Astrocyte of the cerebellum (primary cell): ENCODE measurements at regions not wholly inside any gene's neighbourhood (a gene's known extent, or its start where the extent isn't known, plus 50 kb on each side); places are given as distances from the start of the nearest gene placed in this dataset.

Source experiments
- DNase-seq: peaks from one replicate; pipeline ENCODE4 v3.0.0-alpha.2; 2011; ENCODE audit warnings: low read depth
- H3K4me3 ChIP-seq: 2 replicates; pipeline ENCODE4 v1.5.1; 2011; ENCODE audit warnings: mild to moderate bottlenecking, low read depth, low read length, moderate library complexity
- in situ Hi-C: cut with HindIII; loops from 2 replicates; pipeline ENCODE4 v1.10.0; 2017; ENCODE audit warnings: low sequenced_read_pairs
- TF ChIP-seq, protein P1 (sequence below): IDR thresholded peaks from 2 replicates; pipeline ENCODE4 v1.5.1; 2012; ENCODE audit warnings: low read length, low read depth, moderate library complexity, mild to moderate bottlenecking; ENCODE audit errors: missing control alignments

DNA sequence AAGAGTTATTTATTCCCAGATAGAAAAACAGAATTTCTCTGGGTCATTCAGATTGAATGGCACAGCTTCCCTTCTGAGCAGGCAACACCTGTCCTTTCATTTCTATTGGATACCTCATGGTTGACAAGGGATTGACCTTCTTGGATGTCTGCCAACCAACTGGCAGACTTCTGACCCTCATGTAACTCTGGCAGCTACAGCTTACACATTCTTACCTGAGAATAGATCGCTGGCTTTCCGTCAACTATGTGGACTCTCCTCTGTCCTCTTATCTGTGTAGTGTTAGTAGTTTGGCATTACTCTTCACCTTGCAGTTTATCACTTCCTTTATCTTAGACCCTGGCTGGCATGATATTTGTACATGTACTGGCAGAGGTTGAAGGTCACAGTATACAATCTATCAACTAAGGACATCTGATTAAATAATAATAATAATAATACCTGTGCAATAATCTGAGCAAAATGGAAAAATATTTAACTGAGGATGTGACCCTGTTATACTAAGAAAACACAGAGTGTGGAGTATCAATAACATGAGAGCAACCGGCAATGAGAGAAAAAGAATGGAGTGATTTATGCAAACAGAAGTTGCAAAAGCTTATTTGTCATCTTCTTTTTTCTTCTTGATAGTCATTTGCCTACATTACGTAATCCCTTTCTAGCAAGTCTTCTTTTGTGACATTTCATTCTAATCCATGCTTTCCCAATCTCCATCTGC is 1118.2 kb downstream of the ARAP2 start:
- TF ChIP-seq, protein P1, sequence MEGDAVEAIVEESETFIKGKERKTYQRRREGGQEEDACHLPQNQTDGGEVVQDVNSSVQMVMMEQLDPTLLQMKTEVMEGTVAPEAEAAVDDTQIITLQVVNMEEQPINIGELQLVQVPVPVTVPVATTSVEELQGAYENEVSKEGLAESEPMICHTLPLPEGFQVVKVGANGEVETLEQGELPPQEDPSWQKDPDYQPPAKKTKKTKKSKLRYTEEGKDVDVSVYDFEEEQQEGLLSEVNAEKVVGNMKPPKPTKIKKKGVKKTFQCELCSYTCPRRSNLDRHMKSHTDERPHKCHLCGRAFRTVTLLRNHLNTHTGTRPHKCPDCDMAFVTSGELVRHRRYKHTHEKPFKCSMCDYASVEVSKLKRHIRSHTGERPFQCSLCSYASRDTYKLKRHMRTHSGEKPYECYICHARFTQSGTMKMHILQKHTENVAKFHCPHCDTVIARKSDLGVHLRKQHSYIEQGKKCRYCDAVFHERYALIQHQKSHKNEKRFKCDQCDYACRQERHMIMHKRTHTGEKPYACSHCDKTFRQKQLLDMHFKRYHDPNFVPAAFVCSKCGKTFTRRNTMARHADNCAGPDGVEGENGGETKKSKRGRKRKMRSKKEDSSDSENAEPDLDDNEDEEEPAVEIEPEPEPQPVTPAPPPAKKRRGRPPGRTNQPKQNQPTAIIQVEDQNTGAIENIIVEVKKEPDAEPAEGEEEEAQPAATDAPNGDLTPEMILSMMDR: no peak
- in situ Hi-C loops: no loop called here
- no peak overlapping the region for H3K4me3 ChIP-seq
- no peak for DNase-seq

DNA sequence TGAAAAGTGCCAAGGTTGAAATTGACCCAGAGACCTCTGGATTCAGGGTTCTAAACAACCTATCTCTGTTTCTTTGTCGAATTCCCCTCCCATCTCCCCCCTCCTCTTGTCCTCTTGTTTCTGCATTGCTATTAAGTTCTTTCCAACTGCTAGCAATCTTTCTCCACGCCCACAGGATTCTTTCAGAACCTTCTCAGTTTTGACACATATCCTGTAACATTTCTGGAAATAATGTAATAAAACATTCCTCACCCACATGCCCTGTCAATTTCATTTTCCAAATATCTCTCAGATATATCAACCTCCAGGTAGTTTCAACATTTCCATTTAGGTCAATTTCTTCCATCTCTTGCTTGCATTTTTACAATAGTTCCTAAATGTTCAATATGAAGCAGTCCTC is 1105.9 kb downstream of the ARAP2 start:
- no peak for DNase-seq
- H3K4me3 ChIP-seq: no peak overlapping the region
- in situ Hi-C loops: no loop called here
- TF ChIP-seq, protein P1: no peak

DNA sequence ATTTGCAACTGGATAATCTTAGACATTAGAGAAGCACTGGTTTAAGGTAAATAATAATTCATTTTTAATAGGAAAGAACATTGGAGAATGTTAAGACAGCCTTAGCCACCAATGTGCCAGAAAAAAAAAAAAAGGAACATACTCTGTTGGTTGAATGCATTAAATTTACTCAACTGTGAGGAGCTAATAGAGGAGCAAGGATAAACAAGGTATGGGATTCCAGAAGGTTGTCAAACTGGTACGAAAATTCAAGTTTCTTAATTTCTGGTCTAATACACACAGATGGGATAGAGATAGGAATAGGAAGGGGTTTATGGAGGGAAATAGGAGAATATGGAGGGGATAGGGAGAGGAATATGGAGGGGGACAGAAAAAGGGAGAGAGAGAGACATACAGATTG is 1096.6 kb downstream of the ARAP2 start:
- in situ Hi-C loops: no loop called here

DNA sequence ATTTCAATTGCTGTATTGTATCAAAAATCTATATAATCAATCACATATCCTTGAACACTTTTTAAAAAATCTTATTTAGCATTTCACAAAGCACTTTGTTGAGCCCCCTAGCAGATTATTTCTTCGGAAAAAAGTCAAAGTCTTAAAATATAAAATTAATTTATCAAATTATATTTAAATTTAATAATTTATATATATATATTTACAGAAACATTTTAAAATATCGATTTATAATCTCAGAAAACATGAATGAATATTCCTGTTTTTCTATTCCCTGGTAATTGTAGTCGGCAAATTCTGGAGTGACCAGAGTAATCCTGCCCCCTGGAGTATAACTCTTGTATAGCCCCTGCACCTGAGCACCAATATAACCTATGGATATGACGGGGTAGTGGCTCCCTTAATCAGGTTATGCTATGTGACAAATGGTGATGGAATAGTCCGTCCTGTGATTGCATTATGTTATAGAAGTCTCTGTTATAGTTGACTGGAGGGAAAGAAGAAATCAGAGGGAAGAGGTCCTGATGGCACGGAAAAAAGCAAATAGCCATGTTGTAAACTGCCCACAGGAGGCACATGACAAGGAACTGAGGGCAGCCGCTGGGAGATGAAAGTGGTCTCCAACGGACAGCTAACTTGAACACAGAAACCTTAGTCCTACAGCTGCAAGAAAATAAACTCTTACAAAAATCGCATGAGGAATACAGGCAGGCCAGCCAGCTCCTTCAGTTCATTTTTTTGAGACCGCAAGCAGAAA is 1092.3 kb downstream of the ARAP2 start:
- in situ Hi-C loops: no loop called here
- no peak overlapping the region for H3K4me3 ChIP-seq
- TF ChIP-seq, protein P1: peak; percentile 14

More for the DNA sequence above, 1096.6 kb downstream of the ARAP2 start:
- H3K4me3 ChIP-seq: no peak overlapping the region
- DNase-seq: no peak
- TF ChIP-seq, protein P1: no peak

GRCh38 chr4:35163168-35163567 is 1081.1 kb downstream of the ARAP2 start:
- DNase-seq: no peak
- H3K4me3 ChIP-seq: no peak overlapping the region
- TF ChIP-seq, protein P1: no peak

More for the DNA sequence above, 1092.3 kb downstream of the ARAP2 start:
- no peak for DNase-seq

DNA sequence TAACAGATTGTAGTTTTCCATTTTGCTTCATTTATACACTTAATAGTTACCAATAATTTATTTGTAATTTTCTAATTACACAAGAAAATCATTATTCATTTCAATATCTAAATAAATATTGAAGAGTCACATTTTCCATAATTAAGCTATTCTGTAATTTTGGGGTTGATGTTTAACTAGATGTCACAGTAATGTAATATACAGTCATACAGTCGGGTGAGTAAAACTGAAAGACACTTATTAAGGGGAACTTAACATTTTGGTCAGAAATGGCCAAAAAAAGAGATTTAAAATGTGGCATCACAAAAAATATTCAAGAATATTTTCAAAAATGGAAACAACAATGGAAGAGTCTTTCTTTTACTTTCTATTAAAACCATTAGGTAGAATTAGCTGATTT is 1080.3 kb downstream of the ARAP2 start:
- no peak overlapping the region for H3K4me3 ChIP-seq
- TF ChIP-seq, protein P1: no peak
- no peak for DNase-seq
- in situ Hi-C loops: no loop called here

More at GRCh38 chr4:35163168-35163567, 1081.1 kb downstream of the ARAP2 start:
- in situ Hi-C loops: no loop called here
